GM12873 (cell line): ENCODE measurements at regions not wholly inside any gene's neighbourhood (a gene's known extent, or its start where the extent isn't known, plus 50 kb on each side); places are given as distances from the start of the nearest gene placed in this dataset.

Experiments
- TF ChIP-seq, protein P1 (sequence below): IDR thresholded peaks from 2 replicates; pipeline ENCODE4 v1.5.1; 2012; ENCODE audit warnings: low read depth, mild to moderate bottlenecking, moderate library complexity, low read length, control low read depth; ENCODE audit not compliant: insufficient read depth; ENCODE audit errors: missing control alignments

DNA sequence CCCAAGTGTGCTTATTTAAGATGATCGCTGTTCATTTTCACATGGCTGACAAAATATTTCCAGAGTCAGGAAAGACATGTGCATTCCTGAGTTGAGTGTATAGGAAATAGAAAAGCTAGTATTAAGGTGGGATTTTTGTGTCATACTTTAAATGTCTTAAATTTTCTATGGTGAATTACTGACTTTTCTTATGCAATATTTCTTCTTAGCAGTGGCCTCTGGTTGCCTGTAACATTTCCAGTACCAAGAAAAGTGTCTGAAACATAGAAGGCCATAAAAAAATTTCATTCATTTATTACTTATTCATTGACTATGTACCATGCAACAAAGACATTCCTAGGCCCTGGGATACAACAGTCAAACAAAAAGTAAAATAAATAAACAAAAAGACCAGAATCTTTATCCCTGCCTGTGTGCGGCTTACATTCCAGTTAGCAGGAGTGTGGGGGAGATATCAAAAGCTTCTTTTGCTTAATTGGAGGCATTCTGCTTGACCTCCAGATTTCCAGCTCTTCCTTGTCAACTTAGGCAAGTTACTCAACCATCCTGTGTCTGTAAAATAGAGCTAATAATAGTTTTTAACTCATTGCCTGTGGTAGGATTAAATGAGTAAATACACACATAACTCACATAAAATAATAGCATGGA is 216.3 kb upstream of the FLRT2 start:
- TF ChIP-seq, protein P1, sequence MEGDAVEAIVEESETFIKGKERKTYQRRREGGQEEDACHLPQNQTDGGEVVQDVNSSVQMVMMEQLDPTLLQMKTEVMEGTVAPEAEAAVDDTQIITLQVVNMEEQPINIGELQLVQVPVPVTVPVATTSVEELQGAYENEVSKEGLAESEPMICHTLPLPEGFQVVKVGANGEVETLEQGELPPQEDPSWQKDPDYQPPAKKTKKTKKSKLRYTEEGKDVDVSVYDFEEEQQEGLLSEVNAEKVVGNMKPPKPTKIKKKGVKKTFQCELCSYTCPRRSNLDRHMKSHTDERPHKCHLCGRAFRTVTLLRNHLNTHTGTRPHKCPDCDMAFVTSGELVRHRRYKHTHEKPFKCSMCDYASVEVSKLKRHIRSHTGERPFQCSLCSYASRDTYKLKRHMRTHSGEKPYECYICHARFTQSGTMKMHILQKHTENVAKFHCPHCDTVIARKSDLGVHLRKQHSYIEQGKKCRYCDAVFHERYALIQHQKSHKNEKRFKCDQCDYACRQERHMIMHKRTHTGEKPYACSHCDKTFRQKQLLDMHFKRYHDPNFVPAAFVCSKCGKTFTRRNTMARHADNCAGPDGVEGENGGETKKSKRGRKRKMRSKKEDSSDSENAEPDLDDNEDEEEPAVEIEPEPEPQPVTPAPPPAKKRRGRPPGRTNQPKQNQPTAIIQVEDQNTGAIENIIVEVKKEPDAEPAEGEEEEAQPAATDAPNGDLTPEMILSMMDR, result no peak

DNA sequence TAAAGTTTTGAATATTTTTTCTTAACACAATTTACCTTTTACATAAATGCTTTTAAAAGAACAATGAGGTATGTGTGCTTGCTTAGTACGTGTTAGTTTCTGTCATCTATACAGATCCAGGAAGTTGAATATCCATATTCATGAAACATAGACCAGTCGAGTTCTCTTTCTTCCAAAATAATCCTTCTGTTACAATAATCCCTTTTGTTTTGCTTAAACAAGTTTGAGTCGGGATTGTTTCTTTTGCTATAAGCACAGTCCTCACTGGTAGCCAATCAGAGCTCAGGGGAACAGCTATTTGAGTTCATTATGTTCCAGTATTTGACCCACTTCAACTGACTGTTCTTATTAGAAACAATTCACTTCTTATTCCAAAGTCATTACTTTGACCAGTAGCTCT is 214.7 kb upstream of the FLRT2 start:
- TF ChIP-seq, protein P1, result no peak

DNA sequence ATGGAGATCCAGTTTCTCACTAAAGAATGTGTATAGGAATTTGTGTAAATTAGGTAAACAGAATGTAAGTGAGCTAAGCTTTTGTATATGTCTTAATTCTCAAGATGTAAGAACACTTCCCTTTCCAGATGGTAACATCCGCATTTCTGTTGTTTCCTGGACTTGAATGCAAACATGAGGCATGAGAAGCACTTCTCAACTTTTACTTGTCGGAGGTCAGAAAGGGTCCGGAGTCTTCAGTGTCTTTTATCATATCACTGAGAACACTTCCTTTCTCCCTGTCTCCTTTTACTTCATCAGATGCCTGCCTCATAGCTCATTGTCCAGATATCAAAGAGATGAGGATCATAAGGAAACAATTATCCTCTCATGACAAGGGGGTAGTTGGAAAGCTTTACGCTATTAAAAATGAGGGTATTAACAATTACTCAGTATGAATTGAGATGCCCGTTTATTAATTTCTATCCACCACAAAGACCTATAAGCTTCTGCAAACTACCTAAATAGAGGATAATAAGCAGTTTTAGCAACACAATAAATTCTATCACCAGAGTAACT is 214.1 kb upstream of the FLRT2 start:
- TF ChIP-seq, protein P1, result no peak

DNA sequence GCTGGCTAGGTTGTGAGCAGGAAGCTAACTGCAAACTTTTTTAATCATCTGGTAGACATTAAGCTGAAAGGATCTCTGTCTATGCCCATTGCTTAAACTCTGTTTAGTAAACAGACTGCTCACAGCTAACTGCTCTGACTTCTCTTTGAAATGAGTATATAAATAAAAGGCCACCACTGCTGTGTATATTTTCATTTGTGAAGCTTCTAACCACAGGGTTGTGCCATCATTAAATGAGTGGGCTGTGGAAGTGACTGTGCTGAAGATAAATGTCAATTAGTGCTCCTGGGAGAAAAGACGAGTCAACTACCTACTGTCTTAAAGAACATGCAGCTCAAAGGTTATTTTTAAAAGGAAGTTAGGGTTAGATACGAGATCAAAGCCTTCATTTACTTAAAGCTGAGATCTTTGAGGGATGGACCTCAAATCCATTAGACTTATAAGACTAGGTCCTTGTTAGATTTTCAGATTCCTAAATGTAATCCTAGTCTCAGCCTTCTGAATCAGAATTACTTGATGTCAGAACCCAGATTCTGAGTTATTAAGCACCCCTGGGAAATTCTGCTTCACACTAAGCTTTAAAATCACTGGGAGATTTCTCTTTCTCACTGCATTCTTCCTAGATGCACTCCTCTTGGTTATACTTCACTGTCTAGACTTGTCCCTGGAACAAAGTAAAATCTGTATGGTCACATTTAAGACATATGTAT is 213.1 kb upstream of the FLRT2 start:
- TF ChIP-seq, protein P1, result no peak

DNA sequence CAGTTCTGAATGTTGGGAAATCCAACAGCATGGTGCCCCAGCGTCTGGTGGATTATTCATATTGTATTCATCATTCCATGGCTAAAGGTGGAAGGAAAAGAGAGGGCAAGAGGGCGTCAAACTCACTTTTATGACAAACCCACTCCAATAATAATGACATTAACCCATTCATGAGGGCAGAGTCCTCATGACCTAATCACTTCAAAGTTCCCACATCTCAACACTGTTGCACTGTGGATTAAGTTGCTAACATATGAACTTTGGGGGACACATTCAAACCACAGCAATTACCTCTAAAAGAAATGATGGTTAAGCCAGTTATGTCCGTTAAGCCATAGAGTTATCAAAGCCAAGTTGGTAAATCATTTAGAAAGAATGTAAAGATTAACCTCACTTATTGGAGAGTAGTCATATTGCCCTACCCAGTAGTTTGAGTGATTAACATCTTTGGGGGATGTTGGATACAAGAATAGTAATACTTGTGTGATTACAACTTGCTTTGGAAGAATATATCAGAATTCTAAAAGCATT is 212.4 kb upstream of the FLRT2 start:
- TF ChIP-seq, protein P1, result no peak

DNA sequence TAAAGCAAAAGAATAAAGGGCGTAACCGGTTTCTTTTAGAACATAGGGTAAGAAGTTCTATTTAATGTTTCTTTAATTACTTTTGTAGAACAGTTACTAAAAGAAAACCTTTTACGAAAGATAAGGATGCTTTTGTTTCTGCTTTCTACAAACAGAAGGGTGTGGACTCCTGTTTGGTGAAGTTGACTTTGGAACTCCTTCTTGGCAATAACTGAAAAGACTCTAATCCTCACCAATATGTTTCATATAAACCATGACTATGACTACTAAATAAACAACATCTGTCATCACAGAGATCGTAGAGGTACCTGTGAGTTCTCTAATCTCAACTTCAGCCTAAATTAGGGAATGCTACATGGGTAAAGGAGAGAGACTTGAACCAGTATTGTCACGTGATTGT is 210.8 kb upstream of the FLRT2 start:
- TF ChIP-seq, protein P1, result no peak

DNA sequence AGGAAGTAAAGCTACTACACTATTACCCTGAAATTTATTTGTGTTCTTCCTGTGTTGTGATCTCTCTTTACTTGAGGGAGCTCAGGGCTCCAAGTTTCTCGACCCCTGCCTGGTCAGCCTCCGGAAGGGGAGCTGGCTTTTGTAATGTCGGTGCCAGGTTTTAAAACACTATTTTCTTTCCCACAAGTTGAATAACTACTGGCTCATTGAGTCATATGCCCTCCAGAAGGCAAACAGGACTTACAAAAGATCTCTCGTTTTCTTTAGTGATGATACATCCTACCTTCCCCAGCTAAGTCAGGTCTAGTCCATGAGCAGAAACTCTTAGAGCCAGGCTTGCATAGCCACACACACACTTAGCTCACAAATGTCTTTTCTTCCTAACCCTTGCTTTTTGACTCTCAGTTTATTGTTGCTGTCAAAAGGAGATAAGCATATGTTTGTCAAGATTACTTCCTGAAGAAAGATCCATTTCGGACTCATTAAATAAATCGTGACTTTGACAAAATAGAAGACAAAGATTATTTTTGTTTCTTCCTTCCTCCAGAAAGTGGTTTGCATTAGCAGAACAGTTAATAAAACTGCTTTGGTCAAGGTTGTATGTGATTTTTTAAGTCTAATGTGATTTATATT is 209.8 kb upstream of the FLRT2 start:
- TF ChIP-seq, protein P1, result no peak
